ENCODE measurements at regions not wholly inside any gene's neighbourhood (a gene's known extent, or its start where the extent isn't known, plus 50 kb on each side); places are given as distances from the start of the nearest gene placed in this dataset.

- Histone ChIP-seq H3K4me1 (ENCODE audit: control insufficient read depth, insufficient read depth, low read length) (peaks cover 8% of the 10 kb centered on the region), H3K36me3 (ENCODE audit: control insufficient read depth, insufficient read depth, low read length) (no peaks in the 10 kb centered on the region), H3K27ac (ENCODE audit: low read depth, low read length) (no peak overlapping the region), H3K9ac (ENCODE audit: low read length) (no peak overlapping the region), H3K4me3 (ENCODE audit: low read length) (no peak overlapping the region), H3K27me3 (ENCODE audit: control insufficient read depth, insufficient read depth, low read length) (peaks cover 8% of the 10 kb centered on the region)
Measured at GRCh38 chr3:127131424-127132170, 61.3 kb upstream of the PRR23E start.

GRCh38 chr3:127132876-127133275, 60.1 kb upstream of the PRR23E start:
- H3K36me3 ChIP-seq (ENCODE audit: control insufficient read depth, insufficient read depth, low read length) = no peaks in the 10 kb centered on the region
- no peak overlapping the region for H3K27ac ChIP-seq (ENCODE audit: low read depth, low read length)
- peaks cover 8% of the 10 kb centered on the region for H3K4me1 ChIP-seq (ENCODE audit: control insufficient read depth, insufficient read depth, low read length)
- peaks cover 8% of the 10 kb centered on the region for H3K27me3 ChIP-seq (ENCODE audit: control insufficient read depth, insufficient read depth, low read length)
- no peak overlapping the region for H3K9ac ChIP-seq (ENCODE audit: low read length)
- H3K4me3 ChIP-seq (ENCODE audit: low read length) = no peak overlapping the region

- H3K4me3 ChIP-seq (ENCODE audit: low read length) = no peak overlapping the region
- no peaks in the 10 kb centered on the region for H3K36me3 ChIP-seq (ENCODE audit: control insufficient read depth, insufficient read depth, low read length)
- no peak overlapping the region for H3K9ac ChIP-seq (ENCODE audit: low read length)
- H3K27ac ChIP-seq (ENCODE audit: low read depth, low read length) = no peak overlapping the region
- peaks cover 8% of the 10 kb centered on the region for H3K27me3 ChIP-seq (ENCODE audit: control insufficient read depth, insufficient read depth, low read length)
- peaks cover 8% of the 10 kb centered on the region for H3K4me1 ChIP-seq (ENCODE audit: control insufficient read depth, insufficient read depth, low read length)
Measured at GRCh38 chr3:127133971-127134370, 59.0 kb upstream of the PRR23E start.

- Histone ChIP-seq H3K27ac (ENCODE audit: low read depth, low read length) (no peak overlapping the region), H3K9ac (ENCODE audit: low read length) (no peak overlapping the region), H3K4me3 (ENCODE audit: low read length) (no peak overlapping the region), H3K27me3 (ENCODE audit: control insufficient read depth, insufficient read depth, low read length) (peaks cover 8% of the 10 kb centered on the region), H3K4me1 (ENCODE audit: control insufficient read depth, insufficient read depth, low read length) (peaks cover 8% of the 10 kb centered on the region), H3K36me3 (ENCODE audit: control insufficient read depth, insufficient read depth, low read length) (no peaks in the 10 kb centered on the region)
Measured at GRCh38 chr3:127134466-127134865, 58.5 kb upstream of the PRR23E start.

- no peak overlapping the region for H3K27ac ChIP-seq (ENCODE audit: low read depth, low read length)
Measured at GRCh38 chr3:127134887-127135240, 58.1 kb upstream of the PRR23E start.

GRCh38 chr3:127135241-127136023, 57.5 kb upstream of the PRR23E start:
- H3K27me3 ChIP-seq (ENCODE audit: control insufficient read depth, insufficient read depth, low read length) = peaks cover 8% of the 10 kb centered on the region

More at GRCh38 chr3:127134887-127135240, 58.1 kb upstream of the PRR23E start:
- H3K27me3 ChIP-seq (ENCODE audit: control insufficient read depth, insufficient read depth, low read length) = peaks cover 8% of the 10 kb centered on the region
- H3K4me1 ChIP-seq (ENCODE audit: control insufficient read depth, insufficient read depth, low read length) = peaks cover 8% of the 10 kb centered on the region
- no peak overlapping the region for H3K9ac ChIP-seq (ENCODE audit: low read length)
- peak overlapping the region; percentile 40 for H3K4me3 ChIP-seq (ENCODE audit: low read length)
- no peaks in the 10 kb centered on the region for H3K36me3 ChIP-seq (ENCODE audit: control insufficient read depth, insufficient read depth, low read length)

GRCh38 chr3:127136024-127136600, 56.8 kb upstream of the PRR23E start:
- peak overlapping the region; percentile 40 for H3K4me3 ChIP-seq (ENCODE audit: low read length)
- H3K36me3 ChIP-seq (ENCODE audit: control insufficient read depth, insufficient read depth, low read length) = no peaks in the 10 kb centered on the region
- H3K27ac ChIP-seq (ENCODE audit: low read depth, low read length) = no peak overlapping the region
- H3K27me3 ChIP-seq (ENCODE audit: control insufficient read depth, insufficient read depth, low read length) = peaks cover 8% of the 10 kb centered on the region
- no peak overlapping the region for H3K9ac ChIP-seq (ENCODE audit: low read length)
- peaks cover 8% of the 10 kb centered on the region for H3K4me1 ChIP-seq (ENCODE audit: control insufficient read depth, insufficient read depth, low read length)

More at GRCh38 chr3:127135241-127136023, 57.5 kb upstream of the PRR23E start:
- no peak overlapping the region for H3K27ac ChIP-seq (ENCODE audit: low read depth, low read length)
- no peak overlapping the region for H3K9ac ChIP-seq (ENCODE audit: low read length)
- no peaks in the 10 kb centered on the region for H3K36me3 ChIP-seq (ENCODE audit: control insufficient read depth, insufficient read depth, low read length)
- peaks cover 8% of the 10 kb centered on the region for H3K4me1 ChIP-seq (ENCODE audit: control insufficient read depth, insufficient read depth, low read length)
- H3K4me3 ChIP-seq (ENCODE audit: low read length) = peak overlapping the region; percentile 40

- Histone ChIP-seq H3K27ac (ENCODE audit: low read depth, low read length) (no peak overlapping the region), H3K4me1 (ENCODE audit: control insufficient read depth, insufficient read depth, low read length) (peaks cover 8% of the 10 kb centered on the region), H3K9ac (ENCODE audit: low read length) (no peak overlapping the region), H3K27me3 (ENCODE audit: control insufficient read depth, insufficient read depth, low read length) (peaks cover 8% of the 10 kb centered on the region), H3K36me3 (ENCODE audit: control insufficient read depth, insufficient read depth, low read length) (no peaks in the 10 kb centered on the region), H3K4me3 (ENCODE audit: low read length) (no peak overlapping the region)
Measured at GRCh38 chr3:127136706-127137105, 56.2 kb upstream of the PRR23E start.

GRCh38 chr3:127137113-127137512, 55.8 kb upstream of the PRR23E start:
- H3K36me3 ChIP-seq (ENCODE audit: control insufficient read depth, insufficient read depth, low read length) = no peaks in the 10 kb centered on the region
- peaks cover 8% of the 10 kb centered on the region for H3K27me3 ChIP-seq (ENCODE audit: control insufficient read depth, insufficient read depth, low read length)
- H3K4me3 ChIP-seq (ENCODE audit: low read length) = no peak overlapping the region
- no peak overlapping the region for H3K27ac ChIP-seq (ENCODE audit: low read depth, low read length)
- H3K9ac ChIP-seq (ENCODE audit: low read length) = no peak overlapping the region
- peaks cover 8% of the 10 kb centered on the region for H3K4me1 ChIP-seq (ENCODE audit: control insufficient read depth, insufficient read depth, low read length)

- no peak overlapping the region for H3K27ac ChIP-seq (ENCODE audit: low read depth, low read length)
- no peaks in the 10 kb centered on the region for H3K36me3 ChIP-seq (ENCODE audit: control insufficient read depth, insufficient read depth, low read length)
- peaks cover 8% of the 10 kb centered on the region for H3K27me3 ChIP-seq (ENCODE audit: control insufficient read depth, insufficient read depth, low read length)
- no peak overlapping the region for H3K4me3 ChIP-seq (ENCODE audit: low read length)
- no peak overlapping the region for H3K9ac ChIP-seq (ENCODE audit: low read length)
- H3K4me1 ChIP-seq (ENCODE audit: control insufficient read depth, insufficient read depth, low read length) = peaks cover 8% of the 10 kb centered on the region
Measured at GRCh38 chr3:127137757-127138536, 55.0 kb upstream of the PRR23E start.

- Histone ChIP-seq H3K4me1 (ENCODE audit: control insufficient read depth, insufficient read depth, low read length) (peaks cover 4% of the 10 kb centered on the region), H3K27me3 (ENCODE audit: control insufficient read depth, insufficient read depth, low read length) (peaks cover 6% of the 10 kb centered on the region), H3K4me3 (ENCODE audit: low read length) (no peak overlapping the region), H3K9ac (ENCODE audit: low read length) (no peak overlapping the region), H3K36me3 (ENCODE audit: control insufficient read depth, insufficient read depth, low read length) (no peaks in the 10 kb centered on the region), H3K27ac (ENCODE audit: low read depth, low read length) (no peak overlapping the region)
Measured at GRCh38 chr3:127139601-127140500, 53.1 kb upstream of the PRR23E start.

Measured in rectal smooth muscle tissue (tissue), 1 donor.